Bronchial epithelial cell (primary cell): ENCODE measurements at regions not wholly inside any gene's neighbourhood (a gene's known extent, or its start where the extent isn't known, plus 50 kb on each side); places are given as distances from the start of the nearest gene placed in this dataset.

Experiments used
- DNase-seq: peaks from one replicate; pipeline ENCODE4 v3.0.0-alpha.2; 2010; ENCODE audit warnings: low read depth
- FAIRE-seq: peaks from 2 replicates; lab custom pipeline; 2011; peaks lifted over from hg19 to GRCh38; lab: Jason Lieb, UNC
- H3K27me3 ChIP-seq: 2 replicates; pipeline ENCODE4 v1.5.1; 2011; ENCODE audit warnings: low read length; ENCODE audit not compliant: control insufficient read depth, insufficient read depth
- H3K36me3 ChIP-seq: 2 replicates; pipeline ENCODE4 v1.5.1; 2011; ENCODE audit warnings: low read length; ENCODE audit not compliant: control insufficient read depth, insufficient read depth
- H3K4me3 ChIP-seq: 2 replicates; pipeline ENCODE4 v1.5.1; 2011; ENCODE audit warnings: mild to moderate bottlenecking, low read depth, low read length, control low read depth
- CTCF ChIP-seq: IDR thresholded peaks from 2 replicates; pipeline ENCODE4 v1.5.1; 2011; ENCODE audit warnings: mild to moderate bottlenecking, moderate library complexity, low read length, control low read depth, inconsistent platforms; ENCODE audit not compliant: insufficient read depth, severe bottlenecking

- no peaks in the 10 kb centered on the region for H3K27me3 ChIP-seq
- no peak for FAIRE-seq
- no peak for DNase-seq
Observed at GRCh38 chr7:153002572-153002971, 243.0 kb downstream of the ACTR3B start.

GRCh38 chr7:153004341-153004740 lies 244.8 kb downstream of the ACTR3B start:
- DNase-seq, result no peak
- FAIRE-seq, result no peak
- Histone ChIP-seq H3K36me3 (no peaks in the 10 kb centered on the region), H3K27me3 (no peaks in the 10 kb centered on the region), H3K4me3 (no peak overlapping the region)
- no peak for TF ChIP-seq CTCF

More at GRCh38 chr7:153002572-153002971, 243.0 kb downstream of the ACTR3B start:
- Histone ChIP-seq H3K36me3 (no peaks in the 10 kb centered on the region), H3K4me3 (no peak overlapping the region)
- TF ChIP-seq CTCF, result no peak

- H3K36me3 ChIP-seq, result no peaks in the 10 kb centered on the region
- H3K27me3 ChIP-seq, result no peaks in the 10 kb centered on the region
- DNase-seq (no peak), FAIRE-seq (no peak)
- no peak for TF ChIP-seq CTCF
- H3K4me3 ChIP-seq, result no peak overlapping the region
Observed at GRCh38 chr7:153005750-153006435, 246.3 kb downstream of the ACTR3B start.

- Histone ChIP-seq H3K27me3 (no peaks in the 10 kb centered on the region), H3K36me3 (no peaks in the 10 kb centered on the region), H3K4me3 (no peak overlapping the region)
- no peak for DNase-seq
- no peak for FAIRE-seq
- TF ChIP-seq CTCF, result no peak
Observed at GRCh38 chr7:153006452-153006851, 246.9 kb downstream of the ACTR3B start.

GRCh38 chr7:153006911-153007310 lies 247.4 kb downstream of the ACTR3B start:
- H3K27me3 ChIP-seq, result no peaks in the 10 kb centered on the region
- no peaks in the 10 kb centered on the region for H3K36me3 ChIP-seq
- TF ChIP-seq CTCF, result no peak
- H3K4me3 ChIP-seq, result no peak overlapping the region
- FAIRE-seq (no peak), DNase-seq (no peak)

GRCh38 chr7:153010416-153010815 lies 250.9 kb downstream of the ACTR3B start:
- FAIRE-seq, result no peak
- no peak for DNase-seq
- no peaks in the 10 kb centered on the region for H3K36me3 ChIP-seq
- no peak overlapping the region for H3K4me3 ChIP-seq
- TF ChIP-seq CTCF, result no peak
- H3K27me3 ChIP-seq, result no peaks in the 10 kb centered on the region
